ENCODE measurements at regions not wholly inside any gene's neighbourhood (a gene's known extent, or its start where the extent isn't known, plus 50 kb on each side); places are given as distances from the start of the nearest gene placed in this dataset.

DNA sequence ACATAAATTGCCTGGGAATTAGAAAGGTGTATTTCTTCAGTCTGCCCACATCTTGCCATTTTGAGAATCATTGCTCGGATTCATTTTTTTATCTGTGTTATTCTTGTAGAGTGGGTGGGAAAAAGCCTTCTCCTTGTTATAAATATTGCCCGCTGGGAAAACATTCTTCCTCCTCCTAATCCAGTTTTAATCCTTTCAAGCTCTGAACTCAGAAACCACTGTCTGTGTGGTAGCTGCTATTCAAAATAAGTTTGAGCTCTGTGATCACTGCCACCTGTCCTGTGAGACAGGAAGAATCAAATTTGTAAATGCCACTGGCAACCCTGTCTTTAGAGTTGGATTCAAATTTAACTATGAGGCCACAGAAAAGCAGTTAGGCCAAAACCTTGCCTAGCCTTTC, 1875.2 kb upstream of the PIK3C3 start:
- Histone ChIP-seq H3K4me1 (ENCODE audit: insufficient read depth, insufficient read length) (no peaks in the 10 kb centered on the region), H3K36me3 (ENCODE audit: insufficient read depth, insufficient read length, low read length) (no peaks in the 10 kb centered on the region), H3K9ac (ENCODE audit: insufficient read length, low read depth) (no peak overlapping the region), H3K27me3 (ENCODE audit: insufficient read depth, insufficient read length) (no peaks in the 10 kb centered on the region), H3K9me3 (ENCODE audit: insufficient read depth, low read length) (no peaks in the 10 kb centered on the region), H3K4me3 (ENCODE audit: insufficient read length, low read depth) (no peak overlapping the region)
- no peak for DNase-seq (ENCODE audit: low read depth, low spot score)
- TF ChIP-seq YY1 (IDR thresholded peaks at IDR 0.05; ENCODE audit: insufficient read depth, insufficient read length) = no peak
- no peak for TF ChIP-seq SUZ12 (IDR thresholded peaks at IDR 0.05; ENCODE audit: extremely low read depth, insufficient read depth, insufficient read length)
- no peak for TF ChIP-seq ZNF274 (IDR thresholded peaks at IDR 0.05; ENCODE audit: low read depth, low read length)

DNA sequence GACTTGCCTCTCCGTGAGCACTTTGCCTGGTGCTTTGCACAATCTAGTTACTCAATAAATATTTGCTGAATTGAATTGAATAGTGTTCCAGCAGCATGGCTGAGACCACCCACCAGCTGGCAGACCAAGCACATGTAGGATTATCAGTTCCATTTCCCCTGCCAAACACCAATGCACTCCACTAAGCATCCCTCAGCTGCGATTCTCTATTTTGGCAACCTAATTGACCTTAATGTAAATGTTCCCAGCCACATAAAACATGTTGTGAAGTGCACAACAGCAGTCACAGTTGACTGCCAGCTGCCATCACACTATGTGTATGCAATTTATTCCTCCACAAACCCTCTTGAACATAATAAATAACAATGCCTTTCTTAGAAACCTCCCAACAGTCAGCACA, 1879.4 kb upstream of the PIK3C3 start:
- Histone ChIP-seq H3K4me1 (ENCODE audit: insufficient read depth, insufficient read length) (no peaks in the 10 kb centered on the region), H3K9ac (ENCODE audit: insufficient read length, low read depth) (no peak overlapping the region), H3K27me3 (ENCODE audit: insufficient read depth, insufficient read length) (no peaks in the 10 kb centered on the region), H3K4me3 (ENCODE audit: insufficient read length, low read depth) (no peak overlapping the region), H3K9me3 (ENCODE audit: insufficient read depth, low read length) (no peaks in the 10 kb centered on the region), H3K36me3 (ENCODE audit: insufficient read depth, insufficient read length, low read length) (no peaks in the 10 kb centered on the region)
- DNase-seq (ENCODE audit: low read depth, low spot score) = no peak
- TF ChIP-seq SUZ12 (IDR thresholded peaks at IDR 0.05; ENCODE audit: extremely low read depth, insufficient read depth, insufficient read length) = no peak
- TF ChIP-seq ZNF274 (IDR thresholded peaks at IDR 0.05; ENCODE audit: low read depth, low read length) = no peak
- TF ChIP-seq YY1 (IDR thresholded peaks at IDR 0.05; ENCODE audit: insufficient read depth, insufficient read length) = no peak

DNA sequence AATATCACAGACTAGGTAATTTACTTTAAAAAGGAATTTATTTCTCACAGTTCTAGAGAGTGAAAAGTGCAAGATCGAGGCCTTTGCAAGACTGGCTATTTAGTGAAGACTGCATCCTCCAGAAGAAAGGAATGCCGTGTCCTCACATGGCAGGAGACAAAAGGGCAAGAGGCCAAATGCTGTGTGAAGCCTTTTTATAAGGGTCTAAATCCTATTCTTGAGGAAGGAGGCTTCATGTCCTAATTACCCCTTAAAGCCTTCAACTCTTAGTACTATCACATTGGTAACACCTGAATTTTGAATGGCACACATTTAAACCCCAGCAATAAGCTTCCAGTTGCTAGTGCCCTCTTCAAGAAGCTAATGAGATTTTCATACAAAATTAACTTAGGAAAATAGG, 1882.3 kb upstream of the PIK3C3 start:
- DNase-seq (ENCODE audit: low read depth, low spot score) = no peak
- TF ChIP-seq ZNF274 (IDR thresholded peaks at IDR 0.05; ENCODE audit: low read depth, low read length) = no peak
- no peak for TF ChIP-seq YY1 (IDR thresholded peaks at IDR 0.05; ENCODE audit: insufficient read depth, insufficient read length)
- TF ChIP-seq SUZ12 (IDR thresholded peaks at IDR 0.05; ENCODE audit: extremely low read depth, insufficient read depth, insufficient read length) = no peak
- no peak overlapping the region for H3K4me3 ChIP-seq (ENCODE audit: insufficient read length, low read depth)
- H3K4me1 ChIP-seq (ENCODE audit: insufficient read depth, insufficient read length) = no peaks in the 10 kb centered on the region
- no peaks in the 10 kb centered on the region for H3K36me3 ChIP-seq (ENCODE audit: insufficient read depth, insufficient read length, low read length)
- no peaks in the 10 kb centered on the region for H3K27me3 ChIP-seq (ENCODE audit: insufficient read depth, insufficient read length)
- H3K9me3 ChIP-seq (ENCODE audit: insufficient read depth, low read length) = no peaks in the 10 kb centered on the region
- H3K9ac ChIP-seq (ENCODE audit: insufficient read length, low read depth) = no peak overlapping the region

DNA sequence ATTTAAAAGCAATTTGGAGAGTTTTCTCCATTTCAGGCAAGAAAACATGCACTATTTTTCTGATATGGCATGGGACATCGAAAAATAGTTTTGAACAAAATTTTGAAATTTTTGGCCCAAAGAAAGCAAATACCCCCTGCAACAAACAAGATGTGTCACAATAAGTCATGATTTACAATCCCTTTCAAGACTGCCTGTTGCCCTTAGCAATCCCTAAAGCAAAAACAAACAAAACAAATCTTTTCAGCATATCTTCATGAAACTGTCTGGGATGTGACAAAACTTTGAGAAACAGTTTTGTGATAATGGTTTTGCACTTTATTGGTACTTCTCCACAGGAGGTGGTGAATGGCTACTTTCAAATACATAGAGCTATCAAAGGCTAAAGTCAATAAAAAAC, 1888.7 kb upstream of the PIK3C3 start:
- Histone ChIP-seq H3K4me1 (ENCODE audit: insufficient read depth, insufficient read length) (no peaks in the 10 kb centered on the region), H3K27me3 (ENCODE audit: insufficient read depth, insufficient read length) (no peaks in the 10 kb centered on the region), H3K4me3 (ENCODE audit: insufficient read length, low read depth) (no peak overlapping the region), H3K9ac (ENCODE audit: insufficient read length, low read depth) (no peak overlapping the region), H3K36me3 (ENCODE audit: insufficient read depth, insufficient read length, low read length) (no peaks in the 10 kb centered on the region), H3K9me3 (ENCODE audit: insufficient read depth, low read length) (no peaks in the 10 kb centered on the region)
- DNase-seq (ENCODE audit: low read depth, low spot score) = no peak
- no peak for TF ChIP-seq ZNF274 (IDR thresholded peaks at IDR 0.05; ENCODE audit: low read depth, low read length)
- TF ChIP-seq YY1 (IDR thresholded peaks at IDR 0.05; ENCODE audit: insufficient read depth, insufficient read length) = no peak
- TF ChIP-seq SUZ12 (IDR thresholded peaks at IDR 0.05; ENCODE audit: extremely low read depth, insufficient read depth, insufficient read length) = no peak

DNA sequence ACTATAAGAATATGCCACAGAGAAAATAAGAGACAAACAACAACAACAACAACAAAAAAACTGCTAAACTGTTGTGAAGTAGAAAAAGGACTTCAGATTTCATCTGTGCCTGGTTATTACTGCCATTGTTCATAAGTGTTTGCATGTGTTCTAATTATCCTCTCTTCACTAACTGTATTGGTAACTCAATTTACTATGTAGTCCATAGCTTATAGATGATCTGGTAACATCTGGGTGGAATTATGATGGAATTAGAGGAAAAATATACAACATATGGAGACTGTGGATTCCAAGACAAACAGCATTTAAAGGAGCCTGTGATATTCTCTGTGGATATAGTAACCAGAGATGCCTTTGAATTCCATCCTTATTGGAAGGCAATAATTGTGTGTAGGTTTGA, 1891.5 kb upstream of the PIK3C3 start:
- H3K36me3 ChIP-seq (ENCODE audit: insufficient read depth, insufficient read length, low read length) = no peaks in the 10 kb centered on the region
- TF ChIP-seq ZNF274 (IDR thresholded peaks at IDR 0.05; ENCODE audit: low read depth, low read length) (no peak), SUZ12 (IDR thresholded peaks at IDR 0.05; ENCODE audit: extremely low read depth, insufficient read depth, insufficient read length) (no peak), YY1 (IDR thresholded peaks at IDR 0.05; ENCODE audit: insufficient read depth, insufficient read length) (no peak)

DNA sequence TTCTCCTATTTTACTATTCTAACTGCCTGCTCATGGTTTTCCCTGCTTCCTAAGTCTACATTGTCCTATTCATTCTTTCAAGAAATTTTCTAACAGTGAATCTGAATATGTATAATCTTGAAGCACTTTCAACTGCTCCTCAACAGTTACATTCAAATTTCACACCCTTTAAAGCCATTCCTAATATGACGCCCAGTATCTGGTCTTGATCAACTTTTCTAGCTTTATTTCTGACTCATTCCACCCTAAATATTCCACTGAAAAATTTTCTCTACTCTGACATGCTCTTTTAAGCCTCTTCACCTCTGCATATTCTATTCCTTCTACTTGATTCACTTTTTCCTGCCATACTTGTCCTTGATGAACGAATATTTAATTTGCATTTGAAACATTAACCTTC, 1893.9 kb upstream of the PIK3C3 start:
- Histone ChIP-seq H3K36me3 (ENCODE audit: insufficient read depth, insufficient read length, low read length) (no peaks in the 10 kb centered on the region), H3K27me3 (ENCODE audit: insufficient read depth, insufficient read length) (no peaks in the 10 kb centered on the region), H3K9me3 (ENCODE audit: insufficient read depth, low read length) (no peaks in the 10 kb centered on the region), H3K9ac (ENCODE audit: insufficient read length, low read depth) (no peak overlapping the region), H3K4me3 (ENCODE audit: insufficient read length, low read depth) (no peak overlapping the region), H3K4me1 (ENCODE audit: insufficient read depth, insufficient read length) (no peaks in the 10 kb centered on the region)
- no peak for DNase-seq (ENCODE audit: low read depth, low spot score)
- TF ChIP-seq SUZ12 (IDR thresholded peaks at IDR 0.05; ENCODE audit: extremely low read depth, insufficient read depth, insufficient read length) (no peak), ZNF274 (IDR thresholded peaks at IDR 0.05; ENCODE audit: low read depth, low read length) (no peak), YY1 (IDR thresholded peaks at IDR 0.05; ENCODE audit: insufficient read depth, insufficient read length) (no peak)

More for the DNA sequence above, 1891.5 kb upstream of the PIK3C3 start:
- H3K9me3 ChIP-seq (ENCODE audit: insufficient read depth, low read length) = no peaks in the 10 kb centered on the region
- no peak overlapping the region for H3K4me3 ChIP-seq (ENCODE audit: insufficient read length, low read depth)
- no peaks in the 10 kb centered on the region for H3K27me3 ChIP-seq (ENCODE audit: insufficient read depth, insufficient read length)
- H3K4me1 ChIP-seq (ENCODE audit: insufficient read depth, insufficient read length) = no peaks in the 10 kb centered on the region
- DNase-seq (ENCODE audit: low read depth, low spot score) = no peak
- H3K9ac ChIP-seq (ENCODE audit: insufficient read length, low read depth) = no peak overlapping the region

DNA sequence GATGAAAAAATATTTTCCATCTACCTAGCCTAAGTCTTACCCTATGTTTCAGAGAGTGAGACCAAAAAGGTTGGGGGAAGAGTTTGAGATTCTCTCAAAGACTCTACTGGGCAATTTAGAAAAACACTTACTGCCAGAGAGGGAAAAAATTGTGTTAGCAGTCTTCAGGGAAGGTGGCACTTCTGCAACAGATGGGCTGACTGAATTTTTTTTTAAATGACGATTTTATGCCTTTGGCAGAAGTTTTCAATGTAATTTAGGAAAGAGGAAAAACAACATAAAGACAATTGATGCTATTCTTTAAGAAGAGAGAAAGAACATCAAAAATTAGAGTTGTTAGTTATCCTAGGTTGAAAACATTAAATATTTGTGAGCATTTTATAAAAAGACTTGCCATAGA, 1894.5 kb upstream of the PIK3C3 start:
- no peak overlapping the region for H3K4me3 ChIP-seq (ENCODE audit: insufficient read length, low read depth)
- no peak overlapping the region for H3K9ac ChIP-seq (ENCODE audit: insufficient read length, low read depth)
- TF ChIP-seq SUZ12 (IDR thresholded peaks at IDR 0.05; ENCODE audit: extremely low read depth, insufficient read depth, insufficient read length) (no peak), ZNF274 (IDR thresholded peaks at IDR 0.05; ENCODE audit: low read depth, low read length) (no peak), YY1 (IDR thresholded peaks at IDR 0.05; ENCODE audit: insufficient read depth, insufficient read length) (no peak)
- H3K36me3 ChIP-seq (ENCODE audit: insufficient read depth, insufficient read length, low read length) = no peaks in the 10 kb centered on the region
- H3K27me3 ChIP-seq (ENCODE audit: insufficient read depth, insufficient read length) = no peaks in the 10 kb centered on the region
- no peaks in the 10 kb centered on the region for H3K4me1 ChIP-seq (ENCODE audit: insufficient read depth, insufficient read length)
- DNase-seq (ENCODE audit: low read depth, low spot score) = no peak
- H3K9me3 ChIP-seq (ENCODE audit: insufficient read depth, low read length) = no peaks in the 10 kb centered on the region

Data from NT2/D1 (cell line).